ENCODE measurements at regions not wholly inside any gene's neighbourhood (a gene's known extent, or its start where the extent isn't known, plus 50 kb on each side); places are given as distances from the start of the nearest gene placed in this dataset.

- no peaks in the 10 kb centered on the region for H3K9me3 ChIP-seq
- DNase-seq = peak in 1 of 2 donors; percentile 45
- WGBS, 2 donors = 6 to 12% methylated on average over 5 of the region's 5 CpGs
- ATAC-seq (ENCODE audit: low FRiP score in 2 of 2) = peak; percentile 20 to 85
- H3K4me1 ChIP-seq = no peaks in the 10 kb centered on the region
- peak overlapping the region in 2 of 4 donors; percentile 39 to 58 for H3K27ac ChIP-seq
- no peak for TF ChIP-seq POLR2A (IDR thresholded peaks at IDR 0.05)
- TF ChIP-seq POLR2AphosphoS5 (IDR thresholded peaks at IDR 0.05) = no peak
- no peak for TF ChIP-seq CTCF (IDR thresholded peaks at IDR 0.05)
- TF ChIP-seq EP300 (IDR thresholded peaks at IDR 0.05) = no peak
- no peaks in the 10 kb centered on the region for H3K27me3 ChIP-seq
- H3K36me3 ChIP-seq = no peaks in the 10 kb centered on the region
- H3K4me3 ChIP-seq = peak overlapping the region in 3 of 4 donors; percentile 14 to 41 (median 31)
These were observed 489.4 kb upstream of the SORCS1 start for GRCh38 chr10:107653832-107654287.

GRCh38 chr10:107650939-107651338, 486.4 kb upstream of the SORCS1 start:
- H3K9me3 ChIP-seq = no peaks in the 10 kb centered on the region
- no peaks in the 10 kb centered on the region for H3K27me3 ChIP-seq
- ATAC-seq (ENCODE audit: low FRiP score in 2 of 2) (no peak), DNase-seq (no peak)
- no peaks in the 10 kb centered on the region for H3K4me1 ChIP-seq
- TF ChIP-seq EP300 (IDR thresholded peaks at IDR 0.05) = no peak
- no peak for TF ChIP-seq POLR2A (IDR thresholded peaks at IDR 0.05)
- no peak for TF ChIP-seq CTCF (IDR thresholded peaks at IDR 0.05)
- TF ChIP-seq POLR2AphosphoS5 (IDR thresholded peaks at IDR 0.05) = no peak
- no peaks in the 10 kb centered on the region for H3K36me3 ChIP-seq
- no peak overlapping the region for H3K4me3 ChIP-seq
- no peak overlapping the region for H3K27ac ChIP-seq

- ATAC-seq (ENCODE audit: low FRiP score in 2 of 2) = no peak
- WGBS, 2 donors = 87 to 92% methylated on average over 4 of the region's 4 CpGs
- Histone ChIP-seq H3K4me1 (no peaks in the 10 kb centered on the region), H3K9me3 (no peaks in the 10 kb centered on the region), H3K27ac (no peak overlapping the region), H3K27me3 (no peaks in the 10 kb centered on the region), H3K36me3 (no peaks in the 10 kb centered on the region), H3K4me3 (no peak overlapping the region)
- TF ChIP-seq CTCF (IDR thresholded peaks at IDR 0.05) (no peak), EP300 (IDR thresholded peaks at IDR 0.05) (no peak)
- DNase-seq = no peak
These were observed 484.7 kb upstream of the SORCS1 start for GRCh38 chr10:107649249-107649648.

GRCh38 chr10:107647462-107647861, 483.0 kb upstream of the SORCS1 start:
- ATAC-seq (ENCODE audit: low FRiP score in 2 of 2) = no peak
- DNase-seq = no peak
- TF ChIP-seq POLR2A (IDR thresholded peaks at IDR 0.05) (no peak), EP300 (IDR thresholded peaks at IDR 0.05) (no peak), CTCF (IDR thresholded peaks at IDR 0.05) (no peak), POLR2AphosphoS5 (IDR thresholded peaks at IDR 0.05) (no peak)
- no peak overlapping the region for H3K4me3 ChIP-seq
- no peaks in the 10 kb centered on the region for H3K36me3 ChIP-seq
- H3K4me1 ChIP-seq = no peaks in the 10 kb centered on the region
- H3K9me3 ChIP-seq = no peaks in the 10 kb centered on the region
- no peaks in the 10 kb centered on the region for H3K27me3 ChIP-seq
- H3K27ac ChIP-seq = no peak overlapping the region
- 73 to 74% methylated on average over 1 of the region's 1 CpG for WGBS, 2 donors

GRCh38 chr10:107631876-107632275, 467.4 kb upstream of the SORCS1 start:
- no peak for ATAC-seq (ENCODE audit: low FRiP score in 2 of 2)
- no peaks in the 10 kb centered on the region for H3K27me3 ChIP-seq
- H3K4me3 ChIP-seq = no peak overlapping the region
- TF ChIP-seq EP300 (IDR thresholded peaks at IDR 0.05) = no peak
- no peak overlapping the region for H3K27ac ChIP-seq
- H3K9me3 ChIP-seq = no peaks in the 10 kb centered on the region
- no peak for DNase-seq
- 86 to 94% methylated on average over 4 of the region's 4 CpGs for WGBS, 2 donors
- no peaks in the 10 kb centered on the region for H3K4me1 ChIP-seq
- no peaks in the 10 kb centered on the region for H3K36me3 ChIP-seq

Measured in upper lobe of left lung (tissue), 6 donors.